ENCODE measurements at regions not wholly inside any gene's neighbourhood (a gene's known extent, or its start where the extent isn't known, plus 50 kb on each side); places are given as distances from the start of the nearest gene placed in this dataset.

- no peaks in the 10 kb centered on the region for H3K4me1 Mint-ChIP-seq (ENCODE audit: low read depth)
- H3K4me3 Mint-ChIP-seq = no peak overlapping the region
- peaks cover 3% of the 10 kb centered on the region; the same call in 1 of the 2 replicates for H3K36me3 Mint-ChIP-seq (ENCODE audit: low read depth)
Measured at GRCh38 chr12:97938031-97938430, 475.4 kb downstream of the RMST start.

GRCh38 chr12:97939156-97939555 lies 476.6 kb downstream of the RMST start:
- H3K27ac Mint-ChIP-seq = no peak overlapping the region
- peaks cover 2% of the 10 kb centered on the region; the same call in 1 of the 2 replicates for H3K27me3 Mint-ChIP-seq (ENCODE audit: insufficient read depth)
- H3K36me3 Mint-ChIP-seq (ENCODE audit: low read depth) = peaks cover 3% of the 10 kb centered on the region; the same call in 1 of the 2 replicates
- no peak for DNase-seq
- H3K4me3 Mint-ChIP-seq = no peak overlapping the region
- TF ChIP-seq CTCF (IDR thresholded peaks at IDR 0.05) = no peak
- peaks cover 42% of the 10 kb centered on the region for H3K9me3 Mint-ChIP-seq
- no peaks in the 10 kb centered on the region for H3K4me1 Mint-ChIP-seq (ENCODE audit: low read depth)

More at GRCh38 chr12:97938031-97938430, 475.4 kb downstream of the RMST start:
- H3K27ac Mint-ChIP-seq = no peak overlapping the region
- no peak for TF ChIP-seq CTCF (IDR thresholded peaks at IDR 0.05)
- H3K27me3 Mint-ChIP-seq (ENCODE audit: insufficient read depth) = peaks cover 2% of the 10 kb centered on the region; the same call in 1 of the 2 replicates
- H3K9me3 Mint-ChIP-seq = peaks cover 50% of the 10 kb centered on the region
- DNase-seq = no peak

- Mint-ChIP-seq H3K36me3 (ENCODE audit: low read depth) (peaks cover 3% of the 10 kb centered on the region; the same call in 1 of the 2 replicates), H3K4me3 (no peak overlapping the region), H3K27ac (no peak overlapping the region), H3K4me1 (ENCODE audit: low read depth) (no peaks in the 10 kb centered on the region), H3K27me3 (ENCODE audit: insufficient read depth) (peaks cover 2% of the 10 kb centered on the region; the same call in 1 of the 2 replicates), H3K9me3 (peaks cover 51% of the 10 kb centered on the region)
- no peak for TF ChIP-seq CTCF (IDR thresholded peaks at IDR 0.05)
- DNase-seq = no peak
Measured at GRCh38 chr12:97940105-97940504, 477.5 kb downstream of the RMST start.

- Mint-ChIP-seq H3K27ac (no peak overlapping the region), H3K4me1 (ENCODE audit: low read depth) (no peaks in the 10 kb centered on the region), H3K9me3 (peaks cover 50% of the 10 kb centered on the region), H3K4me3 (no peak overlapping the region), H3K36me3 (ENCODE audit: low read depth) (peaks cover 3% of the 10 kb centered on the region; the same call in 1 of the 2 replicates), H3K27me3 (ENCODE audit: insufficient read depth) (peaks cover 2% of the 10 kb centered on the region; the same call in 1 of the 2 replicates)
- no peak for TF ChIP-seq CTCF (IDR thresholded peaks at IDR 0.05)
- DNase-seq = no peak
Measured at GRCh38 chr12:97940629-97941028, 478.0 kb downstream of the RMST start.

GRCh38 chr12:97941686-97942354 lies 479.2 kb downstream of the RMST start:
- no peak for DNase-seq
- no peak overlapping the region for H3K27ac Mint-ChIP-seq
- TF ChIP-seq CTCF (IDR thresholded peaks at IDR 0.05) = no peak
- no peaks in the 10 kb centered on the region for H3K4me1 Mint-ChIP-seq (ENCODE audit: low read depth)
- peaks cover 2% of the 10 kb centered on the region; the same call in 1 of the 2 replicates for H3K27me3 Mint-ChIP-seq (ENCODE audit: insufficient read depth)
- H3K4me3 Mint-ChIP-seq = no peak overlapping the region
- peaks cover 3% of the 10 kb centered on the region; the same call in 1 of the 2 replicates for H3K36me3 Mint-ChIP-seq (ENCODE audit: low read depth)
- peaks cover 49% of the 10 kb centered on the region for H3K9me3 Mint-ChIP-seq
